ENCODE measurements at regions not wholly inside any gene's neighbourhood (a gene's known extent, or its start where the extent isn't known, plus 50 kb on each side); places are given as distances from the start of the nearest gene placed in this dataset.

GRCh38 chr5:3694819-3695218 lies 99.2 kb downstream of the IRX1 start:
- no peak for TF ChIP-seq CTCF (IDR thresholded peaks at IDR 0.05)
- no peak for TF ChIP-seq POLR2AphosphoS5 (IDR thresholded peaks at IDR 0.05; ENCODE audit: insufficient read depth in 1 of 2, low read depth in 1 of 2)
- TF ChIP-seq POLR2A (IDR thresholded peaks at IDR 0.05): no peak
